Suprapubic skin (tissue), 4 donors: ENCODE measurements at regions not wholly inside any gene's neighbourhood (a gene's known extent, or its start where the extent isn't known, plus 50 kb on each side); places are given as distances from the start of the nearest gene placed in this dataset.
"Not testable (repeated sequence)": the region's sequence is repeated elsewhere in the genome, so short reads cannot be mapped to it uniquely, and the experiment has no call there.

ENCODE experiments used
- DNase-seq, 2 donors: peaks; one replicate each; pipeline ENCODE4 v3.0.0-alpha.2; 2019; ENCODE audit warnings: low spot score in 2 of 2
- H3K27ac ChIP-seq: fragments of 200-600 bp; sonication (generic); one replicate; pipeline ENCODE4 v1.5.1; 2019
- H3K27me3 ChIP-seq: fragments of 200-600 bp; sonication (generic); one replicate; pipeline ENCODE4 v1.5.1; 2019
- H3K36me3 ChIP-seq: fragments of 200-600 bp; sonication (generic); one replicate; pipeline ENCODE4 v1.5.1; 2019
- H3K4me1 ChIP-seq: fragments of 200-600 bp; sonication (generic); one replicate; pipeline ENCODE4 v1.5.1; 2019
- H3K4me3 ChIP-seq: fragments of 200-600 bp; sonication (generic); one replicate; pipeline ENCODE4 v1.5.1; 2019; ENCODE audit warnings: mild to moderate bottlenecking
- H3K9me3 ChIP-seq: fragments of 200-600 bp; sonication (generic); one replicate; pipeline ENCODE4 v1.5.1; 2019
- CTCF ChIP-seq, 2 donors: fragments of 200-600 bp in 1 of 2; fragments of 450-650 bp in 1 of 2; sonication (generic) in 1 of 2; IDR thresholded peaks; one replicate each; pipeline ENCODE4 v1.5.1; 2016 to 2019; ENCODE audit warnings: antibody characterized with exemption in 2 of 2, mild to moderate bottlenecking in 1 of 2, moderate library complexity in 1 of 2
- EP300 ChIP-seq: sonication (generic); formaldehyde crosslinking; IDR thresholded peaks from one replicate; pipeline ENCODE4 v1.6.1; 2017; ENCODE audit warnings: antibody characterized with exemption
- POLR2A ChIP-seq, 2 donors: fragments of 450-650 bp; IDR thresholded peaks; one replicate each; pipeline ENCODE4 v1.6.1; 2017; ENCODE audit warnings: antibody characterized with exemption in 2 of 2, mild to moderate bottlenecking in 2 of 2, moderate library complexity in 2 of 2
- POLR2AphosphoS5 ChIP-seq, 3 donors: sonication (generic); formaldehyde crosslinking; IDR thresholded peaks; one replicate each; pipeline ENCODE4 v1.6.1; 2017; ENCODE audit warnings: antibody characterized with exemption in 3 of 3
- WGBS: methylation state at CpG from one replicate; pipeline ENCODE4 v1.1.5; 2018; 5-methylcytosine and 5-hydroxymethylcytosine counted together

GRCh38 chr2:188693111-188693510 is 281.1 kb upstream of the COL3A1 start:
- H3K9me3 ChIP-seq = no peaks in the 10 kb centered on the region
- H3K27ac ChIP-seq = no peak overlapping the region
- TF ChIP-seq POLR2AphosphoS5 (IDR thresholded peaks at IDR 0.05) = peak in 1 of 3 donors; percentile 51
- no peak for TF ChIP-seq CTCF (IDR thresholded peaks at IDR 0.05)
- H3K36me3 ChIP-seq = no peaks in the 10 kb centered on the region
- H3K4me3 ChIP-seq = no peak overlapping the region
- no peaks in the 10 kb centered on the region for H3K27me3 ChIP-seq
- 51% methylated on average over 3 of the region's 4 CpGs for WGBS
- peak in 1 of 2 donors; percentile 60 for DNase-seq
- no peaks in the 10 kb centered on the region for H3K4me1 ChIP-seq

- Histone ChIP-seq H3K36me3 (no peaks in the 10 kb centered on the region), H3K27ac (no peak overlapping the region), H3K27me3 (no peaks in the 10 kb centered on the region), H3K4me3 (no peak overlapping the region), H3K4me1 (no peaks in the 10 kb centered on the region), H3K9me3 (no peaks in the 10 kb centered on the region)
- DNase-seq = no peak
- 67% methylated on average over 2 of the region's 2 CpGs for WGBS
- TF ChIP-seq POLR2AphosphoS5 (IDR thresholded peaks at IDR 0.05) = no peak
- no peak for TF ChIP-seq POLR2A (IDR thresholded peaks at IDR 0.05)
- TF ChIP-seq EP300 = no peak
- TF ChIP-seq CTCF (IDR thresholded peaks at IDR 0.05) = no peak
Observed at GRCh38 chr2:188693771-188694170, 280.4 kb upstream of the COL3A1 start.

GRCh38 chr2:188695953-188696352 is 278.2 kb upstream of the COL3A1 start:
- Histone ChIP-seq H3K36me3 (no peaks in the 10 kb centered on the region), H3K27ac (no peak overlapping the region), H3K27me3 (no peaks in the 10 kb centered on the region), H3K4me3 (no peak overlapping the region), H3K9me3 (no peaks in the 10 kb centered on the region), H3K4me1 (no peaks in the 10 kb centered on the region)
- WGBS = 46% methylated on average over 3 of the region's 3 CpGs
- no peak for TF ChIP-seq EP300
- no peak for TF ChIP-seq POLR2A (IDR thresholded peaks at IDR 0.05)
- no peak for TF ChIP-seq POLR2AphosphoS5 (IDR thresholded peaks at IDR 0.05)
- TF ChIP-seq CTCF (IDR thresholded peaks at IDR 0.05) = no peak
- DNase-seq = no peak

- WGBS = 70% methylated on average over 1 of the region's 1 CpG
- H3K4me1 ChIP-seq = not testable (repeated sequence)
Observed at GRCh38 chr2:188698151-188698550, 276.0 kb upstream of the COL3A1 start.

GRCh38 chr2:188701836-188702235 is 272.3 kb upstream of the COL3A1 start:
- WGBS = 60% methylated on average over 2 of the region's 2 CpGs
- no peaks in the 10 kb centered on the region for H3K9me3 ChIP-seq
- H3K36me3 ChIP-seq = no peaks in the 10 kb centered on the region
- H3K4me1 ChIP-seq = no peaks in the 10 kb centered on the region
- TF ChIP-seq EP300 = no peak
- no peak for DNase-seq
- H3K27me3 ChIP-seq = no peaks in the 10 kb centered on the region
- H3K4me3 ChIP-seq = no peak overlapping the region
- H3K27ac ChIP-seq = no peak overlapping the region

More at GRCh38 chr2:188698151-188698550, 276.0 kb upstream of the COL3A1 start:
- H3K9me3 ChIP-seq, H3K27me3 ChIP-seq, H3K36me3 ChIP-seq, H3K27ac ChIP-seq, H3K4me3 ChIP-seq, DNase-seq: not testable (repeated sequence)

- H3K4me1 ChIP-seq = no peaks in the 10 kb centered on the region
- no peak for DNase-seq
- WGBS = 68% methylated on average over 2 of the region's 2 CpGs
Observed at GRCh38 chr2:188705191-188705590, 269.0 kb upstream of the COL3A1 start.

More at GRCh38 chr2:188705191-188705590, 269.0 kb upstream of the COL3A1 start:
- no peak overlapping the region for H3K4me3 ChIP-seq
- H3K9me3 ChIP-seq = no peaks in the 10 kb centered on the region
- H3K36me3 ChIP-seq = no peaks in the 10 kb centered on the region
- no peaks in the 10 kb centered on the region for H3K27me3 ChIP-seq
- H3K27ac ChIP-seq = no peak overlapping the region
- TF ChIP-seq POLR2AphosphoS5 (IDR thresholded peaks at IDR 0.05) = no peak
- TF ChIP-seq POLR2A (IDR thresholded peaks at IDR 0.05) = no peak
- TF ChIP-seq CTCF (IDR thresholded peaks at IDR 0.05) = no peak
- no peak for TF ChIP-seq EP300
